HG03460 (cell line): ENCODE measurements at regions not wholly inside any gene's neighbourhood (a gene's known extent, or its start where the extent isn't known, plus 50 kb on each side); places are given as distances from the start of the nearest gene placed in this dataset.
"Not testable (repeated sequence)": the region's sequence is repeated elsewhere in the genome, so short reads cannot be mapped to it uniquely, and the experiment has no call there.

Experiments
- ATAC-seq: cut with Tn5 transposase; IDR thresholded peaks from one replicate; pipeline ENCODE4 v1.9.1; 2021; ENCODE audit not compliant: unreplicated experiment

- no peak for ATAC-seq
These were observed 120.9 kb upstream of the SFSWAP start for GRCh38 chr12:131589966-131590365.

GRCh38 chr12:131591136-131591535 lies 119.8 kb upstream of the SFSWAP start:
- no peak for ATAC-seq

- ATAC-seq: no peak
These were observed 118.9 kb upstream of the SFSWAP start for GRCh38 chr12:131591714-131592709.

GRCh38 chr12:131592972-131593371 lies 117.9 kb upstream of the SFSWAP start:
- ATAC-seq: peak; percentile 100

GRCh38 chr12:131593406-131593805 lies 117.5 kb upstream of the SFSWAP start:
- no peak for ATAC-seq

GRCh38 chr12:131596115-131596514 lies 114.8 kb upstream of the SFSWAP start:
- no peak for ATAC-seq

GRCh38 chr12:131597333-131597732 lies 113.6 kb upstream of the SFSWAP start:
- no peak for ATAC-seq

- ATAC-seq: no peak
These were observed 112.2 kb upstream of the SFSWAP start for GRCh38 chr12:131598717-131599116.

- ATAC-seq: no peak
These were observed 111.4 kb upstream of the SFSWAP start for GRCh38 chr12:131599190-131600159.

- no peak for ATAC-seq
These were observed 110.7 kb upstream of the SFSWAP start for GRCh38 chr12:131600160-131600532.

- not testable (repeated sequence) for ATAC-seq
These were observed 109.4 kb upstream of the SFSWAP start for GRCh38 chr12:131601499-131601898.

GRCh38 chr12:131603106-131603938 lies 107.6 kb upstream of the SFSWAP start:
- no peak for ATAC-seq

GRCh38 chr12:131603939-131604795 lies 106.7 kb upstream of the SFSWAP start:
- no peak for ATAC-seq

GRCh38 chr12:131604859-131605258 lies 106.0 kb upstream of the SFSWAP start:
- ATAC-seq: no peak

- no peak for ATAC-seq
These were observed 105.5 kb upstream of the SFSWAP start for GRCh38 chr12:131605304-131605829.

GRCh38 chr12:131606218-131606901 lies 104.5 kb upstream of the SFSWAP start:
- no peak for ATAC-seq

- peak; percentile 63 for ATAC-seq
These were observed 103.0 kb upstream of the SFSWAP start for GRCh38 chr12:131607658-131608447.
